ENCODE measurements at regions not wholly inside any gene's neighbourhood (a gene's known extent, or its start where the extent isn't known, plus 50 kb on each side); places are given as distances from the start of the nearest gene placed in this dataset.

- Histone ChIP-seq H3K27ac (ENCODE audit: low read depth in 2 of 2, low read length in 1 of 2) (no peak overlapping the region), H3K9me3 (ENCODE audit: control insufficient read depth in 2 of 2, insufficient read depth in 1 of 2, low read depth in 1 of 2, low read length in 1 of 2) (no peaks in the 10 kb centered on the region), H3K4me1 (ENCODE audit: control insufficient read depth in 2 of 2, insufficient read depth in 2 of 2, low read length in 1 of 2) (no peaks in the 10 kb centered on the region), H3K4me3 (ENCODE audit: low read depth in 1 of 2, low read length in 2 of 2) (no peak overlapping the region), H3K36me3 (ENCODE audit: control insufficient read depth in 2 of 2, insufficient read depth in 2 of 2, low read length in 1 of 2) (no peaks in the 10 kb centered on the region), H3K27me3 (ENCODE audit: control insufficient read depth in 1 of 2, insufficient read depth in 2 of 2, low read length in 2 of 2) (no peaks in the 10 kb centered on the region)
- WGBS, 2 donors: 57 to 67% methylated on average over 1 of the region's 1 CpG
These were observed 198.3 kb downstream of the ADRA2A start for GRCh38 chr10:111275091-111275490.

GRCh38 chr10:111277661-111278060 lies 200.8 kb downstream of the ADRA2A start:
- Histone ChIP-seq H3K27ac (ENCODE audit: low read depth in 2 of 2, low read length in 1 of 2) (no peak overlapping the region), H3K9me3 (ENCODE audit: control insufficient read depth in 2 of 2, insufficient read depth in 1 of 2, low read depth in 1 of 2, low read length in 1 of 2) (no peaks in the 10 kb centered on the region), H3K36me3 (ENCODE audit: control insufficient read depth in 2 of 2, insufficient read depth in 2 of 2, low read length in 1 of 2) (no peaks in the 10 kb centered on the region), H3K4me1 (ENCODE audit: control insufficient read depth in 2 of 2, insufficient read depth in 2 of 2, low read length in 1 of 2) (no peaks in the 10 kb centered on the region), H3K27me3 (ENCODE audit: control insufficient read depth in 1 of 2, insufficient read depth in 2 of 2, low read length in 2 of 2) (no peaks in the 10 kb centered on the region), H3K4me3 (ENCODE audit: low read depth in 1 of 2, low read length in 2 of 2) (no peak overlapping the region)
- WGBS, 2 donors: 65 to 78% methylated on average over 6 of the region's 6 CpGs

GRCh38 chr10:111278266-111278665 lies 201.4 kb downstream of the ADRA2A start:
- 78 to 83% methylated on average over 3 of the region's 3 CpGs for WGBS, 2 donors
- Histone ChIP-seq H3K27ac (ENCODE audit: low read depth in 2 of 2, low read length in 1 of 2) (no peak overlapping the region), H3K9me3 (ENCODE audit: control insufficient read depth in 2 of 2, insufficient read depth in 1 of 2, low read depth in 1 of 2, low read length in 1 of 2) (no peaks in the 10 kb centered on the region), H3K4me3 (ENCODE audit: low read depth in 1 of 2, low read length in 2 of 2) (no peak overlapping the region), H3K27me3 (ENCODE audit: control insufficient read depth in 1 of 2, insufficient read depth in 2 of 2, low read length in 2 of 2) (no peaks in the 10 kb centered on the region), H3K4me1 (ENCODE audit: control insufficient read depth in 2 of 2, insufficient read depth in 2 of 2, low read length in 1 of 2) (no peaks in the 10 kb centered on the region), H3K36me3 (ENCODE audit: control insufficient read depth in 2 of 2, insufficient read depth in 2 of 2, low read length in 1 of 2) (no peaks in the 10 kb centered on the region)

- Histone ChIP-seq H3K36me3 (ENCODE audit: control insufficient read depth in 2 of 2, insufficient read depth in 2 of 2, low read length in 1 of 2) (no peaks in the 10 kb centered on the region), H3K4me3 (ENCODE audit: low read depth in 1 of 2, low read length in 2 of 2) (no peak overlapping the region), H3K27ac (ENCODE audit: low read depth in 2 of 2, low read length in 1 of 2) (no peak overlapping the region), H3K27me3 (ENCODE audit: control insufficient read depth in 1 of 2, insufficient read depth in 2 of 2, low read length in 2 of 2) (no peaks in the 10 kb centered on the region), H3K4me1 (ENCODE audit: control insufficient read depth in 2 of 2, insufficient read depth in 2 of 2, low read length in 1 of 2) (no peaks in the 10 kb centered on the region), H3K9me3 (ENCODE audit: control insufficient read depth in 2 of 2, insufficient read depth in 1 of 2, low read depth in 1 of 2, low read length in 1 of 2) (no peaks in the 10 kb centered on the region)
- WGBS, 2 donors: 10 to 13% methylated on average over 4 of the region's 4 CpGs
These were observed 204.7 kb downstream of the ADRA2A start for GRCh38 chr10:111281516-111281915.

GRCh38 chr10:111289461-111289860 lies 212.6 kb downstream of the ADRA2A start:
- H3K27ac ChIP-seq (ENCODE audit: low read depth in 2 of 2, low read length in 1 of 2): no peak overlapping the region
- WGBS, 2 donors: 59 to 68% methylated on average over 5 of the region's 5 CpGs
- no peaks in the 10 kb centered on the region for H3K9me3 ChIP-seq (ENCODE audit: control insufficient read depth in 2 of 2, insufficient read depth in 1 of 2, low read depth in 1 of 2, low read length in 1 of 2)
- no peaks in the 10 kb centered on the region for H3K27me3 ChIP-seq (ENCODE audit: control insufficient read depth in 1 of 2, insufficient read depth in 2 of 2, low read length in 2 of 2)
- H3K4me1 ChIP-seq (ENCODE audit: control insufficient read depth in 2 of 2, insufficient read depth in 2 of 2, low read length in 1 of 2): no peaks in the 10 kb centered on the region
- H3K4me3 ChIP-seq (ENCODE audit: low read depth in 1 of 2, low read length in 2 of 2): no peak overlapping the region
- H3K36me3 ChIP-seq (ENCODE audit: control insufficient read depth in 2 of 2, insufficient read depth in 2 of 2, low read length in 1 of 2): no peaks in the 10 kb centered on the region

GRCh38 chr10:111290649-111291048 lies 213.8 kb downstream of the ADRA2A start:
- Histone ChIP-seq H3K4me1 (ENCODE audit: control insufficient read depth in 2 of 2, insufficient read depth in 2 of 2, low read length in 1 of 2) (no peaks in the 10 kb centered on the region), H3K36me3 (ENCODE audit: control insufficient read depth in 2 of 2, insufficient read depth in 2 of 2, low read length in 1 of 2) (no peaks in the 10 kb centered on the region), H3K9me3 (ENCODE audit: control insufficient read depth in 2 of 2, insufficient read depth in 1 of 2, low read depth in 1 of 2, low read length in 1 of 2) (no peaks in the 10 kb centered on the region), H3K27me3 (ENCODE audit: control insufficient read depth in 1 of 2, insufficient read depth in 2 of 2, low read length in 2 of 2) (no peaks in the 10 kb centered on the region), H3K4me3 (ENCODE audit: low read depth in 1 of 2, low read length in 2 of 2) (no peak overlapping the region), H3K27ac (ENCODE audit: low read depth in 2 of 2, low read length in 1 of 2) (no peak overlapping the region)
- WGBS, 2 donors: 83 to 84% methylated on average over 3 of the region's 3 CpGs

- 82 to 85% methylated on average over 1 of the region's 1 CpG for WGBS, 2 donors
- H3K4me3 ChIP-seq (ENCODE audit: low read depth in 1 of 2, low read length in 2 of 2): no peak overlapping the region
- H3K9me3 ChIP-seq (ENCODE audit: control insufficient read depth in 2 of 2, insufficient read depth in 1 of 2, low read depth in 1 of 2, low read length in 1 of 2): no peaks in the 10 kb centered on the region
- no peaks in the 10 kb centered on the region for H3K27me3 ChIP-seq (ENCODE audit: control insufficient read depth in 1 of 2, insufficient read depth in 2 of 2, low read length in 2 of 2)
- H3K27ac ChIP-seq (ENCODE audit: low read depth in 2 of 2, low read length in 1 of 2): no peak overlapping the region
- no peaks in the 10 kb centered on the region for H3K4me1 ChIP-seq (ENCODE audit: control insufficient read depth in 2 of 2, insufficient read depth in 2 of 2, low read length in 1 of 2)
- no peaks in the 10 kb centered on the region for H3K36me3 ChIP-seq (ENCODE audit: control insufficient read depth in 2 of 2, insufficient read depth in 2 of 2, low read length in 1 of 2)
These were observed 219.0 kb downstream of the ADRA2A start for GRCh38 chr10:111295788-111296187.

GRCh38 chr10:111297351-111297848 lies 220.6 kb downstream of the ADRA2A start:
- no peaks in the 10 kb centered on the region for H3K9me3 ChIP-seq (ENCODE audit: control insufficient read depth in 2 of 2, insufficient read depth in 1 of 2, low read depth in 1 of 2, low read length in 1 of 2)
- no peaks in the 10 kb centered on the region for H3K27me3 ChIP-seq (ENCODE audit: control insufficient read depth in 1 of 2, insufficient read depth in 2 of 2, low read length in 2 of 2)
- no peaks in the 10 kb centered on the region for H3K36me3 ChIP-seq (ENCODE audit: control insufficient read depth in 2 of 2, insufficient read depth in 2 of 2, low read length in 1 of 2)
- no peak overlapping the region for H3K27ac ChIP-seq (ENCODE audit: low read depth in 2 of 2, low read length in 1 of 2)
- 79 to 85% methylated on average over 6 of the region's 6 CpGs for WGBS, 2 donors
- no peak overlapping the region for H3K4me3 ChIP-seq (ENCODE audit: low read depth in 1 of 2, low read length in 2 of 2)
- H3K4me1 ChIP-seq (ENCODE audit: control insufficient read depth in 2 of 2, insufficient read depth in 2 of 2, low read length in 1 of 2): no peaks in the 10 kb centered on the region

GRCh38 chr10:111298031-111298430 lies 221.2 kb downstream of the ADRA2A start:
- no peaks in the 10 kb centered on the region for H3K27me3 ChIP-seq (ENCODE audit: control insufficient read depth in 1 of 2, insufficient read depth in 2 of 2, low read length in 2 of 2)
- H3K27ac ChIP-seq (ENCODE audit: low read depth in 2 of 2, low read length in 1 of 2): no peak overlapping the region
- H3K4me1 ChIP-seq (ENCODE audit: control insufficient read depth in 2 of 2, insufficient read depth in 2 of 2, low read length in 1 of 2): no peaks in the 10 kb centered on the region
- H3K4me3 ChIP-seq (ENCODE audit: low read depth in 1 of 2, low read length in 2 of 2): no peak overlapping the region
- no peaks in the 10 kb centered on the region for H3K9me3 ChIP-seq (ENCODE audit: control insufficient read depth in 2 of 2, insufficient read depth in 1 of 2, low read depth in 1 of 2, low read length in 1 of 2)
- WGBS, 2 donors: 48 to 51% methylated on average over 4 of the region's 4 CpGs
- H3K36me3 ChIP-seq (ENCODE audit: control insufficient read depth in 2 of 2, insufficient read depth in 2 of 2, low read length in 1 of 2): no peaks in the 10 kb centered on the region

- no peaks in the 10 kb centered on the region for H3K9me3 ChIP-seq (ENCODE audit: control insufficient read depth in 2 of 2, insufficient read depth in 1 of 2, low read depth in 1 of 2, low read length in 1 of 2)
- 76 to 89% methylated on average over 2 of the region's 2 CpGs for WGBS, 2 donors
- no peaks in the 10 kb centered on the region for H3K36me3 ChIP-seq (ENCODE audit: control insufficient read depth in 2 of 2, insufficient read depth in 2 of 2, low read length in 1 of 2)
- no peaks in the 10 kb centered on the region for H3K4me1 ChIP-seq (ENCODE audit: control insufficient read depth in 2 of 2, insufficient read depth in 2 of 2, low read length in 1 of 2)
- H3K27me3 ChIP-seq (ENCODE audit: control insufficient read depth in 1 of 2, insufficient read depth in 2 of 2, low read length in 2 of 2): no peaks in the 10 kb centered on the region
- H3K4me3 ChIP-seq (ENCODE audit: low read depth in 1 of 2, low read length in 2 of 2): no peak overlapping the region
- no peak overlapping the region for H3K27ac ChIP-seq (ENCODE audit: low read depth in 2 of 2, low read length in 1 of 2)
These were observed 222.2 kb downstream of the ADRA2A start for GRCh38 chr10:111299037-111299436.

All from esophagus (tissue), 2 donors.